ENCODE measurements at regions not wholly inside any gene's neighbourhood (a gene's known extent, or its start where the extent isn't known, plus 50 kb on each side); places are given as distances from the start of the nearest gene placed in this dataset.

- H3K27me3 ChIP-seq (ENCODE audit: low read length) = 0 out of 2 replicates have a peak, but pooled peaks cover 3% of the 10 kb centered on the region
- H3K9me3 ChIP-seq (ENCODE audit: low read length) = no peaks in the 10 kb centered on the region
- DNase-seq = no peak
- ChIA-PET POLR2A (ENCODE audit: unreplicated experiment) (no interaction called here), CTCF (no interaction called here)
- H3K9me2 ChIP-seq (replicated peaks; ENCODE audit: low read length) = no peaks in the 10 kb centered on the region
- H3K36me3 ChIP-seq (ENCODE audit: low read depth, low read length) = no peaks in the 10 kb centered on the region
- no TSS peak for BruUV-seq (replicated peaks)
- no peaks in the 10 kb centered on the region for H3K79me2 ChIP-seq (ENCODE audit: low read length)
- no peak overlapping the region for H3K4me2 ChIP-seq (ENCODE audit: low read length)
- no peak overlapping the region for H3K27ac ChIP-seq (ENCODE audit: low read length)
- no peak overlapping the region for H3K9ac ChIP-seq (ENCODE audit: low read length)
- no peak overlapping the region for H2AFZ ChIP-seq (ENCODE audit: low read length)
- no peak for TF ChIP-seq EZH2 (IDR thresholded peaks at IDR 0.05; ENCODE audit: low read length, unreplicated experiment)
- TF ChIP-seq, protein P1, sequence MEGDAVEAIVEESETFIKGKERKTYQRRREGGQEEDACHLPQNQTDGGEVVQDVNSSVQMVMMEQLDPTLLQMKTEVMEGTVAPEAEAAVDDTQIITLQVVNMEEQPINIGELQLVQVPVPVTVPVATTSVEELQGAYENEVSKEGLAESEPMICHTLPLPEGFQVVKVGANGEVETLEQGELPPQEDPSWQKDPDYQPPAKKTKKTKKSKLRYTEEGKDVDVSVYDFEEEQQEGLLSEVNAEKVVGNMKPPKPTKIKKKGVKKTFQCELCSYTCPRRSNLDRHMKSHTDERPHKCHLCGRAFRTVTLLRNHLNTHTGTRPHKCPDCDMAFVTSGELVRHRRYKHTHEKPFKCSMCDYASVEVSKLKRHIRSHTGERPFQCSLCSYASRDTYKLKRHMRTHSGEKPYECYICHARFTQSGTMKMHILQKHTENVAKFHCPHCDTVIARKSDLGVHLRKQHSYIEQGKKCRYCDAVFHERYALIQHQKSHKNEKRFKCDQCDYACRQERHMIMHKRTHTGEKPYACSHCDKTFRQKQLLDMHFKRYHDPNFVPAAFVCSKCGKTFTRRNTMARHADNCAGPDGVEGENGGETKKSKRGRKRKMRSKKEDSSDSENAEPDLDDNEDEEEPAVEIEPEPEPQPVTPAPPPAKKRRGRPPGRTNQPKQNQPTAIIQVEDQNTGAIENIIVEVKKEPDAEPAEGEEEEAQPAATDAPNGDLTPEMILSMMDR (conservative IDR thresholded peaks at IDR 0.05; ENCODE audit: low read depth, low read length) = no peak
- TF ChIP-seq EZH2phosphoT487 (IDR thresholded peaks at IDR 0.05; ENCODE audit: borderline replicate concordance, low read length) = no peak
- no peak overlapping the region for H3K4me3 ChIP-seq (ENCODE audit: low read length)
- no peaks in the 10 kb centered on the region for H3K4me1 ChIP-seq (ENCODE audit: insufficient read depth, low read length)
- no peaks in the 10 kb centered on the region for H4K20me1 ChIP-seq (ENCODE audit: low read length)
- no peak for ATAC-seq
- H3F3A ChIP-seq (ENCODE audit: low read length, unreplicated experiment) = no peaks in the 10 kb centered on the region
- intact Hi-C loops (cut with micrococcal nuclease) = no loop called here
These were observed 72.3 kb downstream of the CMAS start for GRCh38 chr12:22118238-22118790.

- no peaks in the 10 kb centered on the region for H4K20me1 ChIP-seq (ENCODE audit: low read length)
- H3K27me3 ChIP-seq (ENCODE audit: low read length) = no peaks in the 10 kb centered on the region
- ATAC-seq = no peak
- H2AFZ ChIP-seq (ENCODE audit: low read length) = no peak overlapping the region
- ChIA-PET POLR2A (ENCODE audit: unreplicated experiment) (no interaction called here), CTCF (no interaction called here)
- DNase-seq = peak; percentile 8
- H3K27ac ChIP-seq (ENCODE audit: low read length) = no peak overlapping the region
- H3K4me3 ChIP-seq (ENCODE audit: low read length) = no peak overlapping the region
- TF ChIP-seq EZH2phosphoT487 (IDR thresholded peaks at IDR 0.05; ENCODE audit: borderline replicate concordance, low read length) = no peak
- TF ChIP-seq, protein P1 (conservative IDR thresholded peaks at IDR 0.05; ENCODE audit: low read depth, low read length) = peak; percentile 42; the same call in 1 of the 2 replicates
- no peaks in the 10 kb centered on the region for H3K36me3 ChIP-seq (ENCODE audit: low read depth, low read length)
- no peaks in the 10 kb centered on the region for H3K4me1 ChIP-seq (ENCODE audit: insufficient read depth, low read length)
- no peaks in the 10 kb centered on the region for H3K79me2 ChIP-seq (ENCODE audit: low read length)
- H3K9me2 ChIP-seq (replicated peaks; ENCODE audit: low read length) = no peaks in the 10 kb centered on the region
- no peak overlapping the region for H3K9ac ChIP-seq (ENCODE audit: low read length)
- H3K9me3 ChIP-seq (ENCODE audit: low read length) = no peaks in the 10 kb centered on the region
- intact Hi-C loops (cut with micrococcal nuclease) = no loop called here
- no peak overlapping the region for H3K4me2 ChIP-seq (ENCODE audit: low read length)
- BruUV-seq (replicated peaks) = no TSS peak
- H3F3A ChIP-seq (ENCODE audit: low read length, unreplicated experiment) = no peaks in the 10 kb centered on the region
These were observed 75.2 kb downstream of the CMAS start for GRCh38 chr12:22121224-22121623.

- no peaks in the 10 kb centered on the region for H3K9me3 ChIP-seq (ENCODE audit: low read length)
- H3K9ac ChIP-seq (ENCODE audit: low read length) = no peak overlapping the region
- H3F3A ChIP-seq (ENCODE audit: low read length, unreplicated experiment) = no peaks in the 10 kb centered on the region
- CTCF ChIA-PET = no interaction called here
- no peaks in the 10 kb centered on the region for H3K36me3 ChIP-seq (ENCODE audit: low read depth, low read length)
- no peak overlapping the region for H2AFZ ChIP-seq (ENCODE audit: low read length)
- H3K9me2 ChIP-seq (replicated peaks; ENCODE audit: low read length) = no peaks in the 10 kb centered on the region
- TF ChIP-seq EZH2phosphoT487 (IDR thresholded peaks at IDR 0.05; ENCODE audit: borderline replicate concordance, low read length) (no peak), EZH2 (IDR thresholded peaks at IDR 0.05; ENCODE audit: low read length, unreplicated experiment) (no peak)
- TF ChIP-seq, protein P1 (conservative IDR thresholded peaks at IDR 0.05; ENCODE audit: low read depth, low read length) = no peak
- no peak overlapping the region for H3K27ac ChIP-seq (ENCODE audit: low read length)
- no peak for ATAC-seq
- no peak overlapping the region for H3K4me2 ChIP-seq (ENCODE audit: low read length)
- POLR2A ChIA-PET (ENCODE audit: unreplicated experiment) = no interaction called here
- intact Hi-C loops (cut with micrococcal nuclease) = no loop called here
- no peak overlapping the region for H3K4me3 ChIP-seq (ENCODE audit: low read length)
- no peaks in the 10 kb centered on the region for H3K4me1 ChIP-seq (ENCODE audit: insufficient read depth, low read length)
- no peaks in the 10 kb centered on the region for H3K27me3 ChIP-seq (ENCODE audit: low read length)
- DNase-seq = no peak
- H3K79me2 ChIP-seq (ENCODE audit: low read length) = no peaks in the 10 kb centered on the region
- H4K20me1 ChIP-seq (ENCODE audit: low read length) = no peaks in the 10 kb centered on the region
- BruUV-seq (replicated peaks) = no TSS peak
These were observed 76.3 kb downstream of the CMAS start for GRCh38 chr12:22122359-22122758.

All from PC-3 (cell line).